Hepatocyte (in vitro differentiated cells): ENCODE measurements at regions not wholly inside any gene's neighbourhood (a gene's known extent, or its start where the extent isn't known, plus 50 kb on each side); places are given as distances from the start of the nearest gene placed in this dataset.

Experiments
- CTCF ChIP-seq: fragments of 200-600 bp; sonication (generic); IDR thresholded peaks from 2 replicates; pipeline ENCODE4 v1.5.1; 2016; ENCODE audit warnings: antibody characterized with exemption, mild to moderate bottlenecking; ENCODE audit not compliant: poor library complexity
- EZH2 ChIP-seq: fragments of 200-600 bp; sonication (generic); IDR thresholded peaks from 2 replicates; pipeline ENCODE4 v1.6.1; 2016; ENCODE audit warnings: antibody characterized with exemption, mild to moderate bottlenecking, borderline replicate concordance

GRCh38 chr7:91569728-91570457, 305.7 kb downstream of the FZD1 start:
- TF ChIP-seq CTCF (no peak), EZH2 (no peak)
